Activated naive CD4-positive, alpha-beta T cell treated with anti-CD3 and anti-CD28 coated beads, Interleukin-2, amount 10 ng/mL, durations not matched to agents 7 days and 5 days (primary cell): ENCODE measurements at regions not wholly inside any gene's neighbourhood (a gene's known extent, or its start where the extent isn't known, plus 50 kb on each side); places are given as distances from the start of the nearest gene placed in this dataset.

Experiments
- CTCF ChIA-PET: fragments of 350-600 bp; sonication (Branson Sonifier 250); formaldehyde crosslinking; loops from one replicate; lab custom pipeline; 2021; ENCODE audit warnings: antibody characterized with exemption; lab: Charles Lee
- DNase-seq: peaks from one replicate; pipeline ENCODE4 v3.0.0-alpha.2; 2020
- H3K27ac Mint-ChIP-seq: one replicate; pipeline ENCODE4 v1.8.0; 2021; ENCODE audit warnings: mild to moderate bottlenecking, moderate library complexity, mixed read lengths
- H3K27me3 Mint-ChIP-seq: one replicate; pipeline ENCODE4 v1.8.0; 2021; ENCODE audit warnings: mild to moderate bottlenecking, mixed read lengths
- H3K36me3 Mint-ChIP-seq: one replicate; pipeline ENCODE4 v1.8.0; 2021; ENCODE audit warnings: mixed read lengths
- H3K4me1 Mint-ChIP-seq: one replicate; pipeline ENCODE4 v1.8.0; 2021; ENCODE audit warnings: mixed read lengths
- H3K4me3 Mint-ChIP-seq: one replicate; pipeline ENCODE4 v1.8.0; 2021; ENCODE audit warnings: mild to moderate bottlenecking, moderate library complexity, mixed read lengths
- H3K9me3 Mint-ChIP-seq: one replicate; pipeline ENCODE4 v1.8.0; 2021; ENCODE audit warnings: mixed read lengths

- no peak for DNase-seq
- Mint-ChIP-seq H3K27ac (no peak overlapping the region), H3K36me3 (no peaks in the 10 kb centered on the region), H3K4me1 (no peaks in the 10 kb centered on the region), H3K4me3 (no peak overlapping the region), H3K27me3 (peaks cover 20% of the 10 kb centered on the region), H3K9me3 (no peaks in the 10 kb centered on the region)
- CTCF ChIA-PET, result no interaction called here
Measured at GRCh38 chr15:31558840-31559239, 232.2 kb downstream of the KLF13 start.

- no peak for DNase-seq
- Mint-ChIP-seq H3K27me3 (peaks cover 16% of the 10 kb centered on the region), H3K4me3 (no peak overlapping the region), H3K36me3 (no peaks in the 10 kb centered on the region), H3K9me3 (no peaks in the 10 kb centered on the region), H3K4me1 (no peaks in the 10 kb centered on the region), H3K27ac (no peak overlapping the region)
- CTCF ChIA-PET, result no interaction called here
Measured at GRCh38 chr15:31559786-31560185, 233.2 kb downstream of the KLF13 start.

- Mint-ChIP-seq H3K27me3 (peaks cover 13% of the 10 kb centered on the region), H3K36me3 (no peaks in the 10 kb centered on the region), H3K9me3 (no peaks in the 10 kb centered on the region), H3K27ac (no peak overlapping the region), H3K4me3 (no peak overlapping the region), H3K4me1 (no peaks in the 10 kb centered on the region)
- CTCF ChIA-PET, result no interaction called here
- DNase-seq, result no peak
Measured at GRCh38 chr15:31560643-31561042, 234.0 kb downstream of the KLF13 start.

- no peaks in the 10 kb centered on the region for H3K36me3 Mint-ChIP-seq
- peaks cover 13% of the 10 kb centered on the region for H3K27me3 Mint-ChIP-seq
- no peak overlapping the region for H3K27ac Mint-ChIP-seq
- no peak for DNase-seq
- H3K4me1 Mint-ChIP-seq, result no peaks in the 10 kb centered on the region
- CTCF ChIA-PET, result no interaction called here
- no peak overlapping the region for H3K4me3 Mint-ChIP-seq
- no peaks in the 10 kb centered on the region for H3K9me3 Mint-ChIP-seq
Measured at GRCh38 chr15:31561156-31561555, 234.5 kb downstream of the KLF13 start.

GRCh38 chr15:31563001-31563400 is 236.4 kb downstream of the KLF13 start:
- H3K27ac Mint-ChIP-seq, result no peak overlapping the region

GRCh38 chr15:31563421-31563820 is 236.8 kb downstream of the KLF13 start:
- CTCF ChIA-PET, result no interaction called here
- no peaks in the 10 kb centered on the region for H3K36me3 Mint-ChIP-seq
- no peak overlapping the region for H3K27ac Mint-ChIP-seq
- peaks cover 7% of the 10 kb centered on the region for H3K9me3 Mint-ChIP-seq
- no peak for DNase-seq
- no peak overlapping the region for H3K4me3 Mint-ChIP-seq
- peaks cover 13% of the 10 kb centered on the region for H3K27me3 Mint-ChIP-seq
- no peaks in the 10 kb centered on the region for H3K4me1 Mint-ChIP-seq

More at GRCh38 chr15:31563001-31563400, 236.4 kb downstream of the KLF13 start:
- H3K9me3 Mint-ChIP-seq, result peaks cover 4% of the 10 kb centered on the region
- no peaks in the 10 kb centered on the region for H3K36me3 Mint-ChIP-seq
- CTCF ChIA-PET, result no interaction called here
- no peaks in the 10 kb centered on the region for H3K4me1 Mint-ChIP-seq
- H3K27me3 Mint-ChIP-seq, result peaks cover 13% of the 10 kb centered on the region
- no peak for DNase-seq
- no peak overlapping the region for H3K4me3 Mint-ChIP-seq

GRCh38 chr15:31567861-31568260 is 241.2 kb downstream of the KLF13 start:
- peaks cover 9% of the 10 kb centered on the region for H3K27me3 Mint-ChIP-seq
- no peak overlapping the region for H3K27ac Mint-ChIP-seq
- H3K36me3 Mint-ChIP-seq, result no peaks in the 10 kb centered on the region
- CTCF ChIA-PET, result no interaction called here
- H3K9me3 Mint-ChIP-seq, result peaks cover 11% of the 10 kb centered on the region
- DNase-seq, result no peak
- H3K4me3 Mint-ChIP-seq, result no peak overlapping the region
- no peaks in the 10 kb centered on the region for H3K4me1 Mint-ChIP-seq

GRCh38 chr15:31569836-31570235 is 243.2 kb downstream of the KLF13 start:
- CTCF ChIA-PET, result no interaction called here
- no peak overlapping the region for H3K27ac Mint-ChIP-seq
- H3K4me3 Mint-ChIP-seq, result no peak overlapping the region
- H3K27me3 Mint-ChIP-seq, result no peaks in the 10 kb centered on the region
- no peak for DNase-seq
- no peaks in the 10 kb centered on the region for H3K4me1 Mint-ChIP-seq
- H3K36me3 Mint-ChIP-seq, result no peaks in the 10 kb centered on the region
- peaks cover 11% of the 10 kb centered on the region for H3K9me3 Mint-ChIP-seq

GRCh38 chr15:31570591-31570990 is 244.0 kb downstream of the KLF13 start:
- no peak for DNase-seq
- H3K36me3 Mint-ChIP-seq, result no peaks in the 10 kb centered on the region
- H3K27me3 Mint-ChIP-seq, result no peaks in the 10 kb centered on the region
- no peak overlapping the region for H3K4me3 Mint-ChIP-seq
- peaks cover 11% of the 10 kb centered on the region for H3K9me3 Mint-ChIP-seq
- CTCF ChIA-PET, result interaction anchor here (0.6 kb wide), 1 partner anchor 390 kb away, joined by 4 read pairs; no protein-coding TSS in a partner anchor
- no peak overlapping the region for H3K27ac Mint-ChIP-seq
- no peaks in the 10 kb centered on the region for H3K4me1 Mint-ChIP-seq

GRCh38 chr15:31571676-31572075 is 245.0 kb downstream of the KLF13 start:
- H3K9me3 Mint-ChIP-seq, result peaks cover 11% of the 10 kb centered on the region
- no peak for DNase-seq
- CTCF ChIA-PET, result no interaction called here
- no peaks in the 10 kb centered on the region for H3K4me1 Mint-ChIP-seq
- no peak overlapping the region for H3K4me3 Mint-ChIP-seq
- H3K36me3 Mint-ChIP-seq, result no peaks in the 10 kb centered on the region
- no peak overlapping the region for H3K27ac Mint-ChIP-seq
- no peaks in the 10 kb centered on the region for H3K27me3 Mint-ChIP-seq

- no peak for DNase-seq
- CTCF ChIA-PET, result no interaction called here
- H3K27ac Mint-ChIP-seq, result no peak overlapping the region
- H3K4me1 Mint-ChIP-seq, result no peaks in the 10 kb centered on the region
- H3K4me3 Mint-ChIP-seq, result no peak overlapping the region
- no peaks in the 10 kb centered on the region for H3K27me3 Mint-ChIP-seq
- H3K9me3 Mint-ChIP-seq, result peaks cover under 1% of the 10 kb centered on the region
- H3K36me3 Mint-ChIP-seq, result no peaks in the 10 kb centered on the region
Measured at GRCh38 chr15:31573759-31574158, 247.1 kb downstream of the KLF13 start.

- no peaks in the 10 kb centered on the region for H3K27me3 Mint-ChIP-seq
- DNase-seq, result no peak
- CTCF ChIA-PET, result no interaction called here
- no peak overlapping the region for H3K27ac Mint-ChIP-seq
- no peaks in the 10 kb centered on the region for H3K4me1 Mint-ChIP-seq
- H3K9me3 Mint-ChIP-seq, result no peaks in the 10 kb centered on the region
- no peaks in the 10 kb centered on the region for H3K36me3 Mint-ChIP-seq
- H3K4me3 Mint-ChIP-seq, result no peak overlapping the region
Measured at GRCh38 chr15:31574766-31575165, 248.1 kb downstream of the KLF13 start.

GRCh38 chr15:31577108-31577507 is 250.5 kb downstream of the KLF13 start:
- CTCF ChIA-PET, result no interaction called here
- no peaks in the 10 kb centered on the region for H3K4me1 Mint-ChIP-seq
- no peak overlapping the region for H3K27ac Mint-ChIP-seq
- H3K4me3 Mint-ChIP-seq, result no peak overlapping the region
- no peaks in the 10 kb centered on the region for H3K27me3 Mint-ChIP-seq
- no peak for DNase-seq
- peaks cover 4% of the 10 kb centered on the region for H3K9me3 Mint-ChIP-seq
- no peaks in the 10 kb centered on the region for H3K36me3 Mint-ChIP-seq

GRCh38 chr15:31579282-31579681 is 252.6 kb downstream of the KLF13 start:
- peaks cover 7% of the 10 kb centered on the region for H3K9me3 Mint-ChIP-seq
- H3K27ac Mint-ChIP-seq, result no peak overlapping the region
- no peaks in the 10 kb centered on the region for H3K27me3 Mint-ChIP-seq
- H3K4me1 Mint-ChIP-seq, result no peaks in the 10 kb centered on the region
- no peak overlapping the region for H3K4me3 Mint-ChIP-seq
- no peak for DNase-seq
- H3K36me3 Mint-ChIP-seq, result no peaks in the 10 kb centered on the region
- CTCF ChIA-PET, result no interaction called here

GRCh38 chr15:31579976-31580375 is 253.3 kb downstream of the KLF13 start:
- CTCF ChIA-PET, result no interaction called here
- Mint-ChIP-seq H3K4me1 (no peaks in the 10 kb centered on the region), H3K4me3 (no peak overlapping the region), H3K27me3 (no peaks in the 10 kb centered on the region), H3K36me3 (no peaks in the 10 kb centered on the region), H3K9me3 (peaks cover 7% of the 10 kb centered on the region), H3K27ac (no peak overlapping the region)
- DNase-seq, result no peak

- DNase-seq, result no peak
- Mint-ChIP-seq H3K27me3 (peaks cover 4% of the 10 kb centered on the region), H3K4me1 (no peaks in the 10 kb centered on the region), H3K36me3 (no peaks in the 10 kb centered on the region), H3K27ac (no peak overlapping the region), H3K9me3 (peaks cover 7% of the 10 kb centered on the region), H3K4me3 (no peak overlapping the region)
- CTCF ChIA-PET, result no interaction called here
Measured at GRCh38 chr15:31584195-31584594, 257.6 kb downstream of the KLF13 start.
